Nephron progenitor cell (in vitro differentiated cells): ENCODE measurements at regions not wholly inside any gene's neighbourhood (a gene's known extent, or its start where the extent isn't known, plus 50 kb on each side); places are given as distances from the start of the nearest gene placed in this dataset.

Experiments used
- DNase-seq: peaks from one replicate; pipeline ENCODE4 v3.0.0; 2021
- H3K27ac Mint-ChIP-seq: 2 replicates; pipeline ENCODE4 v1.8.0; 2021; ENCODE audit warnings: mild to moderate bottlenecking, moderate library complexity, mixed read lengths
- H3K27me3 Mint-ChIP-seq: 2 replicates; pipeline ENCODE4 v1.8.0; 2021; ENCODE audit warnings: mild to moderate bottlenecking, low read depth, mixed read lengths; ENCODE audit not compliant: poor library complexity
- H3K36me3 Mint-ChIP-seq: 2 replicates; pipeline ENCODE4 v1.8.0; 2021; ENCODE audit warnings: low read depth, mixed read lengths
- H3K4me1 Mint-ChIP-seq: 2 replicates; pipeline ENCODE4 v1.8.0; 2021; ENCODE audit warnings: mixed read lengths
- H3K4me3 Mint-ChIP-seq: 2 replicates; pipeline ENCODE4 v1.8.0; 2021; ENCODE audit warnings: mild to moderate bottlenecking, moderate library complexity, mixed read lengths
- H3K9me3 Mint-ChIP-seq: 2 replicates; pipeline ENCODE4 v1.8.0; 2021; ENCODE audit warnings: mild to moderate bottlenecking, moderate library complexity, mixed read lengths
- TF ChIP-seq, protein P1 (sequence below): fragments of 200-600 bp; sonication (generic); IDR thresholded peaks from 2 replicates; pipeline ENCODE4 v1.5.0; 2021; ENCODE audit warnings: antibody characterized with exemption

DNA sequence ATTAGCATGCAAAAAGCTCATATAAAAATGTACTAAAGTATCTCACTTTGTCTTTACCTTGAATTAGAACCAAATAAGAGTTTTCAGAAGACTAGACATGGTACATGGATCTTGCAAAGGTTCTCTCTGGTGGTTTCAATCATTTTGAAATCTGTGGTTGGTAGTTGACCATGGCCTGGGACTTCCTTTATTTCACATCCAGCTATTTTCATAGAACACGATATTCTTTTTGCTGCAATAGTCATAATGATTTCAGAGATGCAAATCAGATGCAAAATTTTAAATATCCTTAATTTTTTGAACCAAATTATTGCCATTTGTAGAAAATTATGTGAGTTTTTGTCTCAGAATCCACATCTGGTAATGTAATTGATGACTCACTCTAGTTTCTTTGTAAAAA, 375.1 kb upstream of the ZP4 start:
- H3K9me3 Mint-ChIP-seq, result no peaks in the 10 kb centered on the region
- H3K4me3 Mint-ChIP-seq, result no peak overlapping the region
- H3K27me3 Mint-ChIP-seq, result no peaks in the 10 kb centered on the region
- H3K36me3 Mint-ChIP-seq, result no peaks in the 10 kb centered on the region
- H3K27ac Mint-ChIP-seq, result no peak overlapping the region
- TF ChIP-seq, protein P1, sequence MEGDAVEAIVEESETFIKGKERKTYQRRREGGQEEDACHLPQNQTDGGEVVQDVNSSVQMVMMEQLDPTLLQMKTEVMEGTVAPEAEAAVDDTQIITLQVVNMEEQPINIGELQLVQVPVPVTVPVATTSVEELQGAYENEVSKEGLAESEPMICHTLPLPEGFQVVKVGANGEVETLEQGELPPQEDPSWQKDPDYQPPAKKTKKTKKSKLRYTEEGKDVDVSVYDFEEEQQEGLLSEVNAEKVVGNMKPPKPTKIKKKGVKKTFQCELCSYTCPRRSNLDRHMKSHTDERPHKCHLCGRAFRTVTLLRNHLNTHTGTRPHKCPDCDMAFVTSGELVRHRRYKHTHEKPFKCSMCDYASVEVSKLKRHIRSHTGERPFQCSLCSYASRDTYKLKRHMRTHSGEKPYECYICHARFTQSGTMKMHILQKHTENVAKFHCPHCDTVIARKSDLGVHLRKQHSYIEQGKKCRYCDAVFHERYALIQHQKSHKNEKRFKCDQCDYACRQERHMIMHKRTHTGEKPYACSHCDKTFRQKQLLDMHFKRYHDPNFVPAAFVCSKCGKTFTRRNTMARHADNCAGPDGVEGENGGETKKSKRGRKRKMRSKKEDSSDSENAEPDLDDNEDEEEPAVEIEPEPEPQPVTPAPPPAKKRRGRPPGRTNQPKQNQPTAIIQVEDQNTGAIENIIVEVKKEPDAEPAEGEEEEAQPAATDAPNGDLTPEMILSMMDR, result no peak
- no peaks in the 10 kb centered on the region for H3K4me1 Mint-ChIP-seq
- DNase-seq, result no peak

DNA sequence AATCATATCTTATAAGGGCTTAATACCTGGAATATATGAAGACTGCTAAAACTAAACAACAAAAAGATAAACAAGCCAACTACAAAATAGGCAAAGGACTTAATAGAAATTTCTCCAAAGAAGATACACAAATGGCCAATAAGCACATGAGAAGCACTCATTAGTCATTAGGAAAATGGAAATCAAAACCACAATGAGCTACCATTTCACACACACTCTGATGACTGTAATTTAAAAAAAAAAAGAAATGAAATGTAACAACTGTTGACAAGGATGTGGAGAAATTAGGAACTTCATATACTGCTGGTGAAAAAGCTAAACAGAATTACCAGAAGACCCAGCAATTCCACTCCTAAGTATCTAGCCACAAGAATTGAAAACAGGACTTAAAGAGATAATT, 374.2 kb upstream of the ZP4 start:
- no peaks in the 10 kb centered on the region for H3K36me3 Mint-ChIP-seq
- TF ChIP-seq, protein P1, result no peak
- H3K4me3 Mint-ChIP-seq, result no peak overlapping the region
- no peaks in the 10 kb centered on the region for H3K9me3 Mint-ChIP-seq
- no peaks in the 10 kb centered on the region for H3K4me1 Mint-ChIP-seq
- H3K27ac Mint-ChIP-seq, result no peak overlapping the region
- DNase-seq, result no peak
- no peaks in the 10 kb centered on the region for H3K27me3 Mint-ChIP-seq

DNA sequence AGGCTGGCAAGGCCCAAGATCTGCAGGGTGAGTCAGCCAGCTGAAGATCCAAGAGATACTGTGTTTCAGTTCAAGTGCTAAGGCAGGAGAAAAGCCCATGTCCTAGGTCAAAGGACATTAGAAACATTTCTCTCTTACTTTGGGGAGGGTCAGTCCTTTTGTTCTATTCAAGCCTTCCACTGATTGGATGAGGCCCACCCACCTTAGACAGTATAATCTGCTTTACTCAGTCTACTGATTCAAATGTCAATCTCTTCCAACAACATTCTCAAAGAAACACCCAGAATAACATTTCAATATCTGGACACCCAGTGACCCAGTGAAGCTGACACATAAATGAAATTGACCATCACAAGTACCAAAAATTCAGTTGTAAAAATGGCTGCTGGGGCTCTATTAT, 367.8 kb upstream of the ZP4 start:
- Mint-ChIP-seq H3K36me3 (no peaks in the 10 kb centered on the region), H3K27ac (no peak overlapping the region), H3K4me3 (no peak overlapping the region), H3K27me3 (no peaks in the 10 kb centered on the region), H3K9me3 (no peaks in the 10 kb centered on the region), H3K4me1 (no peaks in the 10 kb centered on the region)
- DNase-seq, result no peak
- TF ChIP-seq, protein P1, result no peak

DNA sequence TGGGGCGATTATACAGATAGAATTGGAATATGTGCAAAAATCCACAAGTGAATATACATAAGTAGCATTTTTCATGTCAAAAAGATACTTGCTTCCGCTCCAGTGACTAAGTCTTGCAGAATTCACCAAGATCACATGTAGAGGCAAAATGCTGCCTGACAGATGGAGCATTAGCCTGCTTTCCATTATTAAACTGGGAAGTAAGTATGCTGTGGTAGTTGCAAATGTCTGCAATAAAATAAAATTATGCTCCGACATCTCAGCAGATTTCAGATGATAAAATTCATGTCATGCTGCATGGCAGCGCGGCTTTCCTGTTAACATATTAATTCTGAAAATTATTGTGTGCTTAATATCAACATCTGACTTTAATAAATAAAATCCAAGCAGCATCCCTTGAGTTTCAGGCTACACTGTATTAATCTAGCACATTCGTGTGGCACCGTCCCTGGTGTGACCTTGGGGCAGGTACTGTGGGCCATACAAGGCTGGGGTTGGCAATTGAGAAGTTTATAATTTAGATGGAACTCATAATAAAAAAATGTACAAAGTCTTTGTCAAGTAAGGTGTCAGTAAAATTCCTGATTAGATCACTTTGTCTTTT, 366.4 kb upstream of the ZP4 start:
- Mint-ChIP-seq H3K4me3 (no peak overlapping the region), H3K9me3 (no peaks in the 10 kb centered on the region), H3K4me1 (no peaks in the 10 kb centered on the region), H3K27ac (no peak overlapping the region), H3K27me3 (no peaks in the 10 kb centered on the region), H3K36me3 (no peaks in the 10 kb centered on the region)
- TF ChIP-seq, protein P1, result no peak
- DNase-seq, result no peak

DNA sequence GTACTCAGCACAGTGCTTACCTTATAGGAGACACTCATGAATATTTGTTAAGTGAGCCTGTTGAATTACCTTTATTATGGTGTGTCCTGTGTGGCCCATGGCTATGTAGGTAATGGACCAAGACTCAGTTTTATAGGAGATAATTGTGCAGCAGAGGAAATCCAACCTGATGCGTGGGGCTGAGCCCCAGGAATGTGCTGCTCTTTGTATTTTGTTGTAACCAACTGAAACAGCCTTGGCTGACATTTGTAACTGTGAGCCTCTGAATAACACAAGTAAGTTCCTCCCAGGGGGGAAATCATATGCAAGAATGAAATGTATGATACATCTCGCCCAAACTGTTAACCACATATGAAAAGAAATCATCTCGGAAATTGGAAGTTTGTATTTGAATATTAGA, 364.2 kb upstream of the ZP4 start:
- H3K4me1 Mint-ChIP-seq, result no peaks in the 10 kb centered on the region
- no peak overlapping the region for H3K27ac Mint-ChIP-seq
- no peaks in the 10 kb centered on the region for H3K36me3 Mint-ChIP-seq
- no peak overlapping the region for H3K4me3 Mint-ChIP-seq
- TF ChIP-seq, protein P1, result no peak
- DNase-seq, result no peak
- no peaks in the 10 kb centered on the region for H3K9me3 Mint-ChIP-seq
- no peaks in the 10 kb centered on the region for H3K27me3 Mint-ChIP-seq

DNA sequence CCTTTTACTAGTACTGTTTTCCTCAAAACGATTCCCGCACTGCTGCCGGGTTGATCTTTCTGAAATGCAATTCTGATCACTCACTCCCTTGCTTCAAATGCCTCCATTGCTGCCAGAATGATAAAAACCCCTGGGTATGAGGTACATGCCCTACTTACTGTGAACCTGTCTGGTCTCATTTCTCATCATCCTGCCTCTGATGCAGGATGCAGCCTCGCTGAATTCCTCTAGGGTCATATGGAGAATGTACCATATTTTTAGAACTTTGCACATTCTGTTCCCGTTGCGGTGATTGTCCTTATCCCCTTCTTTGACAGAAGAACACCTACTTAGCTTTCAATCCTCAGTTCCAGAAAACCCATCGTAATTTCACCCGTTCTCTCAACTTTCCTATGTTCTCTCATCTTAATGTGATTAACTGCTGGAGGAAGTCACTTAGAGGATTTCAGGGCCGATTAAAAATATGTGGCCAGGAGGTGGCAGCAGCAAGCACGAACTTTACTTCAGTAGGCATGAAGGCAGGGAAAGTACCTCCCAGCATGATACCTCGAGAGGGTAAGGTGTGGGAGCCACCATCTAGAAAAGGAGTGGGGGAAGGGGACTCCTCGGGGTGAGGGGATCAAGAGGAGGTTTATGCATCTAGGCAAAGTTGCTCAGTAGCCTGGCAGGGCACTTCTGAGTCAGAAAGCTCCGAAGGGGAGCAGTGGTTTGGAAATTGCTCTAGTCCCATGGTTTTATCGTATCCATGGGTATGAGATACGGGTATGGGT, 361.5 kb upstream of the ZP4 start:
- Mint-ChIP-seq H3K27me3 (no peaks in the 10 kb centered on the region), H3K27ac (no peak overlapping the region), H3K36me3 (no peaks in the 10 kb centered on the region), H3K4me3 (no peak overlapping the region), H3K9me3 (no peaks in the 10 kb centered on the region), H3K4me1 (no peaks in the 10 kb centered on the region)
- DNase-seq, result peak; percentile 56
- TF ChIP-seq, protein P1, result peak; percentile 40
